Psoas muscle (tissue), 7 donors: ENCODE measurements at regions not wholly inside any gene's neighbourhood (a gene's known extent, or its start where the extent isn't known, plus 50 kb on each side); places are given as distances from the start of the nearest gene placed in this dataset.
"Not testable (repeated sequence)": the region's sequence is repeated elsewhere in the genome, so short reads cannot be mapped to it uniquely, and the experiment has no call there.

Source experiments
- ATAC-seq, 4 donors: fragments of 200-7000 bp; cut with Tn5 transposase; one replicate each; pipeline ENCODE4 v1.9.1; 2020; ENCODE audit warnings: moderate library complexity in 3 of 4, mild to moderate bottlenecking in 2 of 4
- DNase-seq, 2 donors: peaks; one replicate each; pipeline ENCODE4 v3.0.0-alpha.2; 2020
- H3K27ac ChIP-seq: fragments of 200-600 bp; one replicate; pipeline ENCODE4 v1.8.0; 2022
- H3K27me3 ChIP-seq, 3 donors: fragments of 200-600 bp in 1 of 3; one replicate each; pipeline versions ENCODE4 v1.6.1 to v1.8.0; 2013 to 2022; ENCODE audit warnings: low read length in 2 of 3, mild to moderate bottlenecking in 2 of 3, moderate library complexity in 1 of 3; ENCODE audit not compliant: insufficient read depth in 3 of 3
- H3K36me3 ChIP-seq, 2 donors: fragments of 200-600 bp in 1 of 2; one replicate each; pipeline versions ENCODE4 v1.6.1 to v1.8.0; 2013 to 2022; ENCODE audit warnings: low read depth in 1 of 2, mild to moderate bottlenecking in 1 of 2, moderate library complexity in 1 of 2; ENCODE audit not compliant: insufficient read depth in 1 of 2
- H3K4me1 ChIP-seq: fragments of 200-600 bp; one replicate; pipeline ENCODE4 v1.8.0; 2022
- H3K4me3 ChIP-seq: fragments of 200-600 bp; one replicate; pipeline ENCODE4 v1.8.0; 2022; ENCODE audit warnings: mild to moderate bottlenecking
- H3K9me3 ChIP-seq: fragments of 200-600 bp; one replicate; pipeline ENCODE4 v1.8.0; 2022
- CTCF ChIP-seq: fragments of 200-600 bp; IDR thresholded peaks from one replicate; pipeline ENCODE4 v1.8.0; 2022; ENCODE audit warnings: antibody characterized with exemption
- WGBS, 3 donors: extraction: QIAGEN DNeasy Blood & Tissue Kit; methylation state at CpG; one replicate each; pipeline versions ENCODE4 v1.1.6 to v1.1.7; 2013; 5-methylcytosine and 5-hydroxymethylcytosine counted together
- intact Hi-C, 2 donors: fragments of 100-400 bp; cut with DNase I; formaldehyde crosslinking; loops; one replicate each; pipeline versions ENCODE4 v1.11.0 to v1.14.2; 2022
- donor health status: healthy with polysubstance abuse.
- donor health status: DM: no; HTN: no; CAD: no; lungs with moderate emphysema.
- donor health status: Bipolar disorder and iron deficiency.
- donor health status: healthy.
- donor health status: DM: yes; HTN: yes; CAD: no.
- donor health status: DM: no; HTN: no; CAD: no.
- donor health status: DM: yes; HTN: yes; CAD: no.

GRCh38 chr6:169118346-169118830 lies 135.3 kb downstream of the THBS2 start:
- Histone ChIP-seq H3K4me1 (no peaks in the 10 kb centered on the region), H3K36me3 (no peaks in the 10 kb centered on the region), H3K9me3 (no peaks in the 10 kb centered on the region), H3K27ac (no peak overlapping the region), H3K27me3 (no peaks in the 10 kb centered on the region), H3K4me3 (no peak overlapping the region)
- ATAC-seq (no peak), DNase-seq (no peak)
- TF ChIP-seq CTCF: no peak
- 88 to 93% (median 89%) methylated on average over 7 of the region's 7 CpGs for WGBS, 3 donors
- intact Hi-C loops: no loop called here

GRCh38 chr6:169117663-169118062 lies 136.0 kb downstream of the THBS2 start:
- TF ChIP-seq CTCF: no peak
- Histone ChIP-seq H3K36me3 (no peaks in the 10 kb centered on the region), H3K27ac (no peak overlapping the region), H3K27me3 (no peaks in the 10 kb centered on the region), H3K9me3 (no peaks in the 10 kb centered on the region), H3K4me1 (no peaks in the 10 kb centered on the region), H3K4me3 (no peak overlapping the region)
- 84 to 93% (median 87%) methylated on average over 7 of the region's 7 CpGs for WGBS, 3 donors
- intact Hi-C loops: no loop called here
- ATAC-seq (no peak), DNase-seq (no peak)

GRCh38 chr6:169115632-169116031 lies 138.0 kb downstream of the THBS2 start:
- intact Hi-C loops: no loop called here
- Histone ChIP-seq H3K4me1 (no peaks in the 10 kb centered on the region), H3K27ac (no peak overlapping the region), H3K4me3 (no peak overlapping the region), H3K27me3 (no peaks in the 10 kb centered on the region), H3K36me3 (no peaks in the 10 kb centered on the region), H3K9me3 (no peaks in the 10 kb centered on the region)
- WGBS, 3 donors: 69 to 72% (median 71%) methylated on average over 3 of the region's 3 CpGs
- ATAC-seq: no peak
- DNase-seq: no peak
- TF ChIP-seq CTCF: no peak

- H3K36me3 ChIP-seq, H3K9me3 ChIP-seq, intact Hi-C loops, H3K27ac ChIP-seq, H3K4me3 ChIP-seq, H3K27me3 ChIP-seq, DNase-seq, H3K4me1 ChIP-seq: not testable (repeated sequence)
- WGBS, 3 donors: 78 to 87% (median 79%) methylated on average over 8 of the region's 8 CpGs
- ATAC-seq: peak in 1 of 4 donors; percentile 64
Observed at GRCh38 chr6:169114632-169115031, 139.0 kb downstream of the THBS2 start.

- TF ChIP-seq CTCF: no peak
- Histone ChIP-seq H3K27me3 (no peaks in the 10 kb centered on the region), H3K4me1 (no peaks in the 10 kb centered on the region), H3K4me3 (no peak overlapping the region), H3K9me3 (no peaks in the 10 kb centered on the region), H3K27ac (no peak overlapping the region), H3K36me3 (no peaks in the 10 kb centered on the region)
- no peak for DNase-seq
- no peak for ATAC-seq
- WGBS, 3 donors: 70 to 72% (median 71%) methylated on average over 10 of the region's 10 CpGs
- intact Hi-C loops: no loop called here
Observed at GRCh38 chr6:169112483-169113320, 140.9 kb downstream of the THBS2 start.
